B cell (primary cell): ENCODE measurements at regions not wholly inside any gene's neighbourhood (a gene's known extent, or its start where the extent isn't known, plus 50 kb on each side); places are given as distances from the start of the nearest gene placed in this dataset.

ENCODE experiments used
- ATAC-seq: fragments of 200-7000 bp; cut with Tn5 transposase; one replicate; pipeline ENCODE4 v1.10.0; 2021; ENCODE audit warnings: low read depth, mild to moderate bottlenecking, moderate number of reproducible peaks, moderate library complexity
- CTCF ChIA-PET: fragments of 350-600 bp; sonication (Branson Sonifier 250); formaldehyde crosslinking; loops from one replicate; lab custom pipeline; 2021; ENCODE audit warnings: antibody characterized with exemption, inconsistent platforms; lab: Charles Lee
- POLR2A ChIA-PET: fragments of 350-600 bp; sonication (Branson Sonifier 250); formaldehyde crosslinking; loops from one replicate; lab custom pipeline; 2021; ENCODE audit warnings: antibody characterized with exemption; lab: Charles Lee
- DNase-seq: peaks from one replicate; pipeline ENCODE4 v3.0.0; 2013
- H2AFZ ChIP-seq: 2 replicates; pipeline ENCODE4 v1.6.1; 2012; ENCODE audit warnings: mild to moderate bottlenecking, low read depth, low read length; ENCODE audit not compliant: insufficient read depth, poor library complexity, severe bottlenecking
- H3K27ac ChIP-seq, 2 donors: 1 replicate in 1 of 2; 2 replicates in 1 of 2; pipeline ENCODE4 v1.5.1; 2012 to 2013; ENCODE audit warnings: low read length in 2 of 2, mild to moderate bottlenecking in 2 of 2, moderate library complexity in 1 of 2
- H3K27me3 ChIP-seq, 4 experiments: fragments of 200-600 bp in 1 of 4; sonication (generic) in 1 of 4; replicated peaks in 1 of 4; 1 replicate in 2 of 4; 2 replicates in 2 of 4; pipeline versions ENCODE4 v1.6.1 to v1.7.0; 2013 to 2016; ENCODE audit warnings: low read length in 3 of 4, mild to moderate bottlenecking in 2 of 4, mixed read lengths in 1 of 4, moderate library complexity in 1 of 4; ENCODE audit not compliant: insufficient read depth in 4 of 4, control insufficient read depth in 3 of 4; ENCODE audit errors: control extremely low read depth in 1 of 4
- H3K36me3 ChIP-seq, 2 experiments: replicated peaks in 1 of 2; 1 replicate in 1 of 2; 2 replicates in 1 of 2; pipeline versions ENCODE4 v1.6.1 to v1.7.1; 2013; ENCODE audit warnings: low read length in 1 of 2; ENCODE audit not compliant: insufficient read depth in 2 of 2, control insufficient read depth in 1 of 2; ENCODE audit errors: control extremely low read depth in 1 of 2, extremely low read depth in 1 of 2
- H3K4me1 ChIP-seq, 2 donors: fragments of 200-600 bp in 1 of 2; sonication (generic) in 1 of 2; 1 replicate in 1 of 2; 2 replicates in 1 of 2; pipeline versions ENCODE4 v1.5.1 to v1.6.1; 2013 to 2017; ENCODE audit warnings: low read length in 2 of 2; ENCODE audit not compliant: control insufficient read depth in 2 of 2, insufficient read depth in 2 of 2
- H3K4me2 ChIP-seq: replicated peaks from 2 replicates; pipeline ENCODE3; 2012; ENCODE audit warnings: mild to moderate bottlenecking, low read depth, low read length; ENCODE audit not compliant: poor library complexity, severe bottlenecking
- H3K4me3 ChIP-seq, 5 experiments: fragments of 200-600 bp in 1 of 5; sonication (generic) in 1 of 5; 1 replicate in 3 of 5; 2 replicates in 2 of 5; pipeline versions ENCODE4 v1.5.1 to v1.7.0; 2011 to 2016; ENCODE audit warnings: low read length in 4 of 5, mild to moderate bottlenecking in 4 of 5, low read depth in 2 of 5, control low read depth in 1 of 5, moderate library complexity in 1 of 5; ENCODE audit not compliant: insufficient read depth in 1 of 5; ENCODE audit errors: control extremely low read depth in 1 of 5, extremely low read depth in 1 of 5
- H3K79me2 ChIP-seq: fragments of 200-600 bp; sonication (generic); one replicate; pipeline ENCODE4 v1.6.0; 2016; ENCODE audit warnings: low read length; ENCODE audit not compliant: control insufficient read depth, insufficient read depth
- H3K9ac ChIP-seq: fragments of 200-600 bp; sonication (generic); 2 replicates; pipeline ENCODE4 v1.6.1; 2017; ENCODE audit warnings: mild to moderate bottlenecking, low read length, moderate library complexity
- H3K9me3 ChIP-seq, 3 donors: one replicate each; pipeline versions ENCODE4 v1.6.1 to v1.7.1; 2013; ENCODE audit warnings: low read length in 2 of 3; ENCODE audit not compliant: control insufficient read depth in 2 of 3, insufficient read depth in 1 of 3; ENCODE audit errors: control extremely low read depth in 1 of 3
- H4K20me1 ChIP-seq: 2 replicates; pipeline ENCODE4 v1.6.0; 2012; ENCODE audit warnings: mild to moderate bottlenecking, low read length; ENCODE audit not compliant: insufficient read depth, control insufficient read depth, poor library complexity, severe bottlenecking
- H3K27ac Mint-ChIP-seq: one replicate; pipeline ENCODE4 v1.8.0; 2021; ENCODE audit warnings: mixed read lengths
- H3K27me3 Mint-ChIP-seq: one replicate; pipeline ENCODE4 v1.8.0; 2021; ENCODE audit warnings: mixed read lengths
- H3K4me1 Mint-ChIP-seq: one replicate; pipeline ENCODE4 v1.8.0; 2021; ENCODE audit warnings: mixed read lengths
- H3K4me3 Mint-ChIP-seq: one replicate; pipeline ENCODE4 v1.8.0; 2021; ENCODE audit warnings: mixed read lengths
- H3K9me3 Mint-ChIP-seq: one replicate; pipeline ENCODE4 v1.8.0; 2022; ENCODE audit warnings: mixed read lengths; ENCODE audit not compliant: insufficient read depth
- EZH2 ChIP-seq: IDR thresholded peaks from 2 replicates; pipeline ENCODE4 v1.6.1; 2012; ENCODE audit warnings: borderline replicate concordance, low read depth, mild to moderate bottlenecking, moderate library complexity, low read length; ENCODE audit not compliant: insufficient read depth, poor library complexity, severe bottlenecking
- WGBS: methylation state at CpG from one replicate; pipeline ENCODE4 v1.1.5; 2013; ENCODE audit warnings: missing lambda C conversion rate; ENCODE audit not compliant: insufficient coverage; 5-methylcytosine and 5-hydroxymethylcytosine counted together
- intact Hi-C: fragments of 100-400 bp; cut with micrococcal nuclease; formaldehyde crosslinking; loops from one replicate; pipeline ENCODE4 v1.10.0; 2022
- TF ChIP-seq, protein P1 (sequence below): fragments of 200-600 bp; IDR thresholded peaks from one replicate; pipeline ENCODE4 v1.8.0; 2022; ENCODE audit warnings: antibody characterized with exemption, mild to moderate bottlenecking

DNA sequence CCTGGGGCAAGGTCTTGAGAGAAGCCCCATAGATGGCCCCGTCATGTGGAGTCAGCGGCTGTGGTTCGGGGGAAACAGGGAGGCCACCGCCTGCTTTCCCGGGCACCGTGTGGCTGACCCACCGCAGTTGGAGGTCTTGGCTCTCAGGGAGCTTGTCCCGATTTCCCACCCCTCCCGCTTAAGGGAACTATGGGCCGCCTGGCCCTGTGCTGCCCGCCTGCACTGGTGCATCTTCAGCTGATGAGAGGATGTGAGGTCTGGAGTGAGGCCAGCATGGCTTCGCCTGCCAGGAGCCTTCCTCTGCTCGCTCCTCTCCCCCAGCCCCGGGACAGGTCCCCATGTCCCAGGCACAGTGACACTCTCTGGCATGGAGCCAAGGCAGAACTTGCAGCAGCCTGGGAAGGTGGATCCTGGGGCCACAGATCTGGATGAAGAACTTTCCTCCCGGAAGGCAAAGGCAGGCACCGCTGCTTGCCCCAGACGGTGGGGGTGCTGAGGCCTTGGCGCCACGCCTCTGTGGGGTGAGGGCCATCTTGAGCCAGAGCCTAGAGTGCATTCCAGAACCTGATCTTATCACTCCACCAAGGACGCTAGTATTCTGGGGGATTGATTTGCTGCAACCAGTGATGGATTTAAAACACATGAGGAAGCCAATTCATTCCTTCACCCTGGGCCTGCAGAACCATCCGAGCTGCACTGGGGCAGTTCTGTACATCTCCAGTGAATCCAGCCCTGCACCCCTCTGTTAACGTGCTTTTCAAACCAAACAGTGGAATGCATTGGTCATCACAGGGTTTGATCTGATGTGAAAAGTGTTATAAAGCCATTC, 178.6 kb upstream of the TNRC6C start:
- no peak overlapping the region for H3K27ac ChIP-seq
- H3K4me3 ChIP-seq: no peak overlapping the region
- no peak for DNase-seq
- no peak overlapping the region for H3K4me3 Mint-ChIP-seq
- TF ChIP-seq EZH2: no peak
- TF ChIP-seq, protein P1, sequence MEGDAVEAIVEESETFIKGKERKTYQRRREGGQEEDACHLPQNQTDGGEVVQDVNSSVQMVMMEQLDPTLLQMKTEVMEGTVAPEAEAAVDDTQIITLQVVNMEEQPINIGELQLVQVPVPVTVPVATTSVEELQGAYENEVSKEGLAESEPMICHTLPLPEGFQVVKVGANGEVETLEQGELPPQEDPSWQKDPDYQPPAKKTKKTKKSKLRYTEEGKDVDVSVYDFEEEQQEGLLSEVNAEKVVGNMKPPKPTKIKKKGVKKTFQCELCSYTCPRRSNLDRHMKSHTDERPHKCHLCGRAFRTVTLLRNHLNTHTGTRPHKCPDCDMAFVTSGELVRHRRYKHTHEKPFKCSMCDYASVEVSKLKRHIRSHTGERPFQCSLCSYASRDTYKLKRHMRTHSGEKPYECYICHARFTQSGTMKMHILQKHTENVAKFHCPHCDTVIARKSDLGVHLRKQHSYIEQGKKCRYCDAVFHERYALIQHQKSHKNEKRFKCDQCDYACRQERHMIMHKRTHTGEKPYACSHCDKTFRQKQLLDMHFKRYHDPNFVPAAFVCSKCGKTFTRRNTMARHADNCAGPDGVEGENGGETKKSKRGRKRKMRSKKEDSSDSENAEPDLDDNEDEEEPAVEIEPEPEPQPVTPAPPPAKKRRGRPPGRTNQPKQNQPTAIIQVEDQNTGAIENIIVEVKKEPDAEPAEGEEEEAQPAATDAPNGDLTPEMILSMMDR: no peak
- peaks cover 0 to 3% of the 10 kb centered on the region in 2 donors for H3K4me1 ChIP-seq
- H3K27ac Mint-ChIP-seq: no peak overlapping the region
- H3K4me2 ChIP-seq: no peak overlapping the region
- ATAC-seq: no peak
- peaks cover 8% of the 10 kb centered on the region for H3K4me1 Mint-ChIP-seq
- POLR2A ChIA-PET: no interaction called here
- H3K9me3 Mint-ChIP-seq: no peaks in the 10 kb centered on the region
- CTCF ChIA-PET: no interaction called here
- no peaks in the 10 kb centered on the region for H3K36me3 ChIP-seq
- intact Hi-C loops: no loop called here
- no peaks in the 10 kb centered on the region for H4K20me1 ChIP-seq
- no peak overlapping the region for H3K9ac ChIP-seq
- peaks cover 0 to 28% (median 0%) of the 10 kb centered on the region in 4 experiments for H3K27me3 ChIP-seq
- 74% methylated on average over 15 of the region's 22 CpGs for WGBS
- peaks cover 0 to 7% (median 0%) of the 10 kb centered on the region in 3 donors for H3K9me3 ChIP-seq
- H2AFZ ChIP-seq: no peak overlapping the region
- H3K79me2 ChIP-seq: no peaks in the 10 kb centered on the region
- peaks cover 20% of the 10 kb centered on the region for H3K27me3 Mint-ChIP-seq

DNA sequence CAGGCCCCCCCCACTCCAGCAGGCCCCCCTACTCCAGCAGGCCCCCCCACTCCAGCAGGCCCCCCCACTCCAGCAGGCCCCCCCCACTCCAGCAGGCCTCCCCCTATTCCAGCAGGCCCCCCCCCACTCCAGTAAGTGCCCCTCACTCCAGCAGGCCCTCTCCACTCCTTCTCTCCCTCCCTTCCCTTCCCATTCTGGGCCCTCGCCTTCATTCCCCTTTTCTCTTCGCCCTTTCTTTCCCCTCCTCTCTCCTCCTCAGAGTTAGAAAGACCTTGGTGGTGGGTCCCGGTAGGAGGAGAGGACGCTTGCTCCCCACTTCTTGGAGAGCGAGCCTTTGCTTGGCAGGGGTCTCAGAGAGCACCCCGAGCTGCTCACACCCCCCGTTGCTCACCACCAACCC, 177.0 kb upstream of the TNRC6C start:
- ChIA-PET POLR2A (no interaction called here), CTCF (no interaction called here)
- Histone ChIP-seq H3K9ac (no peak overlapping the region), H3K36me3 (no peaks in the 10 kb centered on the region), H3K27me3 (peaks cover 0 to 28% (median 0%) of the 10 kb centered on the region in 4 experiments), H3K9me3 (peaks cover 0 to 7% (median 0%) of the 10 kb centered on the region in 3 donors), H3K27ac (no peak overlapping the region), H3K4me2 (no peak overlapping the region), H3K4me3 (no peak overlapping the region), H3K79me2 (no peaks in the 10 kb centered on the region), H2AFZ (no peak overlapping the region), H3K4me1 (peaks cover 0 to 3% of the 10 kb centered on the region in 2 donors), H4K20me1 (no peaks in the 10 kb centered on the region)
- WGBS: 67% methylated on average over 1 of the region's 7 CpGs
- DNase-seq (no peak), ATAC-seq (no peak)
- Mint-ChIP-seq H3K9me3 (no peaks in the 10 kb centered on the region), H3K27ac (no peak overlapping the region), H3K4me1 (peaks cover 8% of the 10 kb centered on the region), H3K4me3 (no peak overlapping the region), H3K27me3 (peaks cover 28% of the 10 kb centered on the region)
- no peak for TF ChIP-seq EZH2
- TF ChIP-seq, protein P1: no peak
- intact Hi-C loops: no loop called here
